IMR-90 (cell line): ENCODE measurements at regions not wholly inside any gene's neighbourhood (a gene's known extent, or its start where the extent isn't known, plus 50 kb on each side); places are given as distances from the start of the nearest gene placed in this dataset.

ENCODE experiments used
- ELK1 ChIP-seq: fragments of 150-350 bp; IDR thresholded peaks from 2 replicates; pipeline ENCODE4 v1.6.1; 2016; ENCODE audit warnings: low read depth, mild to moderate bottlenecking, low read length, moderate library complexity, borderline replicate concordance
- RAD21 ChIP-seq: IDR thresholded peaks from 2 replicates; pipeline ENCODE4 v1.6.1; 2012; ENCODE audit warnings: low read length, improper control_type of control experiment

GRCh38 chr9:92188969-92189781, 74.0 kb upstream of the SPTLC1 start (continued):
- TF ChIP-seq ELK1 = no peak
- no peak for TF ChIP-seq RAD21
